ENCODE measurements at regions not wholly inside any gene's neighbourhood (a gene's known extent, or its start where the extent isn't known, plus 50 kb on each side); places are given as distances from the start of the nearest gene placed in this dataset.

GRCh38 chr10:61319386-61320256 is 133.6 kb downstream of the TMEM26 start:
- no peak overlapping the region for H3K4me3 Mint-ChIP-seq

More at GRCh38 chr10:61319386-61320256, 133.6 kb downstream of the TMEM26 start:
- no peak overlapping the region for H3K4me2 ChIP-seq (replicated peaks; ENCODE audit: low read depth, low read length, poor library complexity, severe bottlenecking)
- no peaks in the 10 kb centered on the region for H3K9me3 Mint-ChIP-seq (ENCODE audit: insufficient read depth)
- ChIA-PET POLR2A (no interaction called here), CTCF (interaction anchor here (0.6 kb wide), 1 partner anchor 1516 kb away, joined by 4 read pairs; no protein-coding TSS in a partner anchor)
- no peaks in the 10 kb centered on the region for H4K20me1 ChIP-seq (ENCODE audit: control insufficient read depth, insufficient read depth, low read length, poor library complexity, severe bottlenecking)
- no peaks in the 10 kb centered on the region for H3K36me3 ChIP-seq (replicated peaks in 1 of 2; ENCODE audit: control extremely low read depth in 1 of 2, control insufficient read depth in 1 of 2, extremely low read depth in 1 of 2, insufficient read depth in 2 of 2, low read length in 1 of 2)
- peaks cover 0 to 1% (median 0%) of the 10 kb centered on the region in 3 donors for H3K9me3 ChIP-seq (ENCODE audit: control extremely low read depth in 1 of 3, control insufficient read depth in 2 of 3, insufficient read depth in 1 of 3, low read length in 2 of 3)
- H3K9ac ChIP-seq (ENCODE audit: low read length), result no peak overlapping the region
- ATAC-seq (ENCODE audit: low read depth) (no peak), DNase-seq (no peak)
- H3K27me3 ChIP-seq (replicated peaks in 1 of 4; ENCODE audit: control extremely low read depth in 1 of 4, control insufficient read depth in 3 of 4, insufficient read depth in 4 of 4, low read length in 3 of 4), result no peaks in the 10 kb centered on the region
- H3K4me1 ChIP-seq (ENCODE audit: control insufficient read depth in 2 of 2, insufficient read depth in 2 of 2, low read length in 2 of 2), result peaks cover 0 to 2% of the 10 kb centered on the region in 2 donors
- H3K79me2 ChIP-seq (ENCODE audit: control insufficient read depth, insufficient read depth, low read length), result no peaks in the 10 kb centered on the region
- no peaks in the 10 kb centered on the region for H3K27me3 Mint-ChIP-seq
- H3K4me3 ChIP-seq (ENCODE audit: control extremely low read depth in 1 of 5, extremely low read depth in 1 of 5, insufficient read depth in 1 of 5, low read depth in 2 of 5, low read length in 4 of 5), result no peak overlapping the region
- H3K4me1 Mint-ChIP-seq, result peaks cover 11% of the 10 kb centered on the region
- no peak overlapping the region for H3K27ac Mint-ChIP-seq
- intact Hi-C loops (cut with micrococcal nuclease), result no loop called here
- no CpG with 5 or more reads among the region's 5 CpGs for WGBS (ENCODE audit: insufficient coverage)
- no peak overlapping the region for H2AFZ ChIP-seq (ENCODE audit: insufficient read depth, low read depth, low read length, poor library complexity, severe bottlenecking)
- no peak for TF ChIP-seq CTCF (IDR thresholded peaks at IDR 0.05)
- TF ChIP-seq EZH2 (IDR thresholded peaks at IDR 0.05; ENCODE audit: borderline replicate concordance, insufficient read depth, low read depth, low read length, poor library complexity, severe bottlenecking), result no peak
- no peak overlapping the region for H3K27ac ChIP-seq (ENCODE audit: low read length in 2 of 2)

Measured in B cell (primary cell).